GM12892 (cell line): ENCODE measurements at regions not wholly inside any gene's neighbourhood (a gene's known extent, or its start where the extent isn't known, plus 50 kb on each side); places are given as distances from the start of the nearest gene placed in this dataset.

Source experiments
- DNase-seq: peaks from one replicate; pipeline ENCODE4 v3.0.0; 2011; ENCODE audit not compliant: insufficient read length
- FAIRE-seq: peaks from 2 replicates; lab custom pipeline; 2011; peaks lifted over from hg19 to GRCh38; lab: Jason Lieb, UNC
- POLR2A ChIP-seq: IDR thresholded peaks from 2 replicates; pipeline ENCODE4 v1.6.1; 2011; ENCODE audit warnings: low read depth, low read length, control low read depth
- POLR2AphosphoS5 ChIP-seq: IDR thresholded peaks from 2 replicates; pipeline ENCODE4 v1.6.1; 2011; ENCODE audit warnings: low read depth, low read length, control low read depth
- TAF1 ChIP-seq: IDR thresholded peaks from 2 replicates; pipeline ENCODE4 v1.6.1; 2011; ENCODE audit warnings: low read depth, mild to moderate bottlenecking, control low read depth, low read length, borderline replicate concordance

- DNase-seq (no peak), FAIRE-seq (no peak)
- TF ChIP-seq TAF1 (no peak), POLR2AphosphoS5 (no peak), POLR2A (no peak)
These were observed 268.6 kb downstream of the ERMARD start for GRCh38 chr6:170019818-170020583.

GRCh38 chr6:170018936-170019817 is 267.8 kb downstream of the ERMARD start:
- FAIRE-seq (no peak), DNase-seq (no peak)
- TF ChIP-seq TAF1 (no peak), POLR2AphosphoS5 (no peak), POLR2A (no peak)

- FAIRE-seq (no peak), DNase-seq (no peak)
- no peak for TF ChIP-seq TAF1
- no peak for TF ChIP-seq POLR2A
- TF ChIP-seq POLR2AphosphoS5: no peak
These were observed 267.1 kb downstream of the ERMARD start for GRCh38 chr6:170018422-170018935.

GRCh38 chr6:170017603-170018320 is 266.3 kb downstream of the ERMARD start:
- TF ChIP-seq TAF1 (no peak), POLR2A (no peak), POLR2AphosphoS5 (no peak)
- no peak for FAIRE-seq
- no peak for DNase-seq

GRCh38 chr6:170013815-170014214 is 262.4 kb downstream of the ERMARD start:
- FAIRE-seq: no peak
- no peak for TF ChIP-seq TAF1
- TF ChIP-seq POLR2A: no peak
- TF ChIP-seq POLR2AphosphoS5: no peak

GRCh38 chr6:170012037-170012330 is 260.6 kb downstream of the ERMARD start:
- FAIRE-seq (no peak), DNase-seq (no peak)
- TF ChIP-seq TAF1: no peak
- TF ChIP-seq POLR2A: no peak
- TF ChIP-seq POLR2AphosphoS5: no peak

More at GRCh38 chr6:170013815-170014214, 262.4 kb downstream of the ERMARD start:
- no peak for DNase-seq

GRCh38 chr6:170011204-170012036 is 260.0 kb downstream of the ERMARD start:
- FAIRE-seq: no peak
- no peak for DNase-seq
- TF ChIP-seq POLR2AphosphoS5: no peak
- TF ChIP-seq POLR2A: no peak
- TF ChIP-seq TAF1: no peak

GRCh38 chr6:170010665-170011203 is 259.3 kb downstream of the ERMARD start:
- FAIRE-seq: no peak
- TF ChIP-seq POLR2A (no peak), POLR2AphosphoS5 (no peak), TAF1 (no peak)

GRCh38 chr6:170008294-170008785 is 256.9 kb downstream of the ERMARD start:
- FAIRE-seq: no peak

More at GRCh38 chr6:170010665-170011203, 259.3 kb downstream of the ERMARD start:
- DNase-seq: no peak

More at GRCh38 chr6:170008294-170008785, 256.9 kb downstream of the ERMARD start:
- DNase-seq: no peak
- TF ChIP-seq TAF1 (no peak), POLR2AphosphoS5 (no peak), POLR2A (no peak)
